WTC11 (cell line): ENCODE measurements at regions not wholly inside any gene's neighbourhood (a gene's known extent, or its start where the extent isn't known, plus 50 kb on each side); places are given as distances from the start of the nearest gene placed in this dataset.

Experiments
- ATAC-seq: fragments of 200-7000 bp; cut with Tn5 transposase; 2 replicates; pipeline ENCODE4 v1.10.0; 2021; ENCODE audit warnings: mild to moderate bottlenecking, moderate library complexity
- CTCF ChIA-PET: fragments of 300-600 bp; sonication (Branson Sonifier 250); formaldehyde crosslinking; loops from one replicate; lab custom pipeline; 2021; ENCODE audit warnings: antibody characterized with exemption; lab: Charles Lee
- POLR2A ChIA-PET: fragments of 350-600 bp; sonication (Branson Sonifier 250); formaldehyde crosslinking; loops from one replicate; lab custom pipeline; 2021; ENCODE audit warnings: antibody characterized with exemption; lab: Charles Lee
- DNase-seq: peaks from one replicate; pipeline ENCODE4 v3.0.0; 2021; ENCODE audit warnings: low spot score
- H3K27ac Mint-ChIP-seq: 2 replicates; pipeline ENCODE4 v1.8.0; 2021; ENCODE audit warnings: mixed read lengths
- H3K27me3 Mint-ChIP-seq: 2 replicates; pipeline ENCODE4 v1.8.0; 2021; ENCODE audit warnings: low read depth, mild to moderate bottlenecking, moderate library complexity, mixed read lengths
- H3K36me3 Mint-ChIP-seq: 2 replicates; pipeline ENCODE4 v1.8.0; 2021; ENCODE audit warnings: mixed read lengths
- H3K4me1 Mint-ChIP-seq: 2 replicates; pipeline ENCODE4 v1.8.0; 2022; ENCODE audit warnings: mixed read lengths
- H3K4me3 Mint-ChIP-seq: 2 replicates; pipeline ENCODE4 v1.8.0; 2021; ENCODE audit warnings: mild to moderate bottlenecking, moderate library complexity, mixed read lengths
- H3K9me3 Mint-ChIP-seq: 2 replicates; pipeline ENCODE4 v1.8.0; 2021; ENCODE audit warnings: mixed read lengths
- ESRRA ChIP-seq: sonication (generic); formaldehyde crosslinking; IDR thresholded peaks from 2 replicates; pipeline ENCODE4 v1.8.1; 2022; ENCODE audit warnings: mild to moderate bottlenecking, missing genetic modification reagents, borderline replicate concordance
- KAT7 ChIP-seq: sonication (generic); formaldehyde crosslinking; IDR thresholded peaks from 2 replicates; pipeline ENCODE4 v1.8.1; 2023; ENCODE audit warnings: missing genetic modification reagents, mild to moderate bottlenecking, borderline replicate concordance
- MYBL2 ChIP-seq: sonication (generic); formaldehyde crosslinking; IDR thresholded peaks from 2 replicates; pipeline ENCODE4 v1.8.1; 2023; ENCODE audit warnings: mild to moderate bottlenecking, moderate library complexity, missing genetic modification reagents
- NR1H2 ChIP-seq: sonication (generic); formaldehyde crosslinking; IDR thresholded peaks from 2 replicates; pipeline ENCODE4 v1.9.0; 2021; ENCODE audit warnings: mild to moderate bottlenecking, moderate library complexity, missing genetic modification reagents
- NR2C2 ChIP-seq: sonication (generic); formaldehyde crosslinking; IDR thresholded peaks from 2 replicates; pipeline ENCODE4 v1.8.0; 2022; ENCODE audit warnings: mild to moderate bottlenecking, missing genetic modification reagents
- NR3C1 ChIP-seq: sonication (generic); formaldehyde crosslinking; conservative IDR thresholded peaks from 2 replicates; pipeline ENCODE4 v1.8.1; 2023; ENCODE audit warnings: low read depth, mild to moderate bottlenecking, missing genetic modification reagents
- OVOL2 ChIP-seq: fragments of 250-450 bp; sonication (Bioruptor Pico); IDR thresholded peaks from 2 replicates; pipeline ENCODE4 v1.9.0; 2021; ENCODE audit warnings: mild to moderate bottlenecking, borderline replicate concordance
- RELA ChIP-seq: sonication (generic); formaldehyde crosslinking; IDR thresholded peaks from 2 replicates; pipeline ENCODE4 v1.8.1; 2022; ENCODE audit warnings: missing genetic modification reagents, mild to moderate bottlenecking, borderline replicate concordance
- RORB ChIP-seq: fragments of 250-450 bp; sonication (Bioruptor Pico); IDR thresholded peaks from 2 replicates; pipeline ENCODE4 v1.9.0; 2021; ENCODE audit warnings: mild to moderate bottlenecking
- ZNF423 ChIP-seq: fragments of 250-450 bp; sonication (Bioruptor Pico); IDR thresholded peaks from 2 replicates; pipeline ENCODE4 v2.1.2; 2022; ENCODE audit warnings: mild to moderate bottlenecking, moderate library complexity
- ZNF671 ChIP-seq: fragments of 250-450 bp; sonication (Bioruptor Pico); IDR thresholded peaks from 2 replicates; pipeline ENCODE4 v1.8.0; 2021; ENCODE audit warnings: mild to moderate bottlenecking
- TF ChIP-seq, protein P1 (sequence below): sonication (generic); formaldehyde crosslinking; conservative IDR thresholded peaks from 2 replicates; pipeline ENCODE4 v1.8.1; 2023; ENCODE audit warnings: mild to moderate bottlenecking, low read depth, missing genetic modification reagents, moderate library complexity
- TF ChIP-seq, protein P2 (sequence below): sonication (generic); formaldehyde crosslinking; IDR thresholded peaks from 2 replicates; pipeline ENCODE4 v1.8.1; 2022; ENCODE audit warnings: low read depth, mild to moderate bottlenecking, moderate library complexity, missing genetic modification reagents, borderline replicate concordance
- TF ChIP-seq, protein P3 (sequence below): sonication (generic); formaldehyde crosslinking; IDR thresholded peaks from 2 replicates; pipeline ENCODE4 v1.8.1; 2022; ENCODE audit warnings: mild to moderate bottlenecking, moderate library complexity, missing genetic modification reagents
- TF ChIP-seq, protein P4 (sequence below): fragments of 200-600 bp; IDR thresholded peaks from 2 replicates; pipeline ENCODE4 v1.8.0; 2022; ENCODE audit warnings: antibody characterized with exemption
- TF ChIP-seq, protein P5 (sequence below): sonication (generic); formaldehyde crosslinking; IDR thresholded peaks from 2 replicates; pipeline ENCODE4 v1.8.0; 2022; ENCODE audit warnings: mild to moderate bottlenecking, missing genetic modification reagents
- TF ChIP-seq, protein P6 (sequence below): sonication (generic); formaldehyde crosslinking; IDR thresholded peaks from 2 replicates; pipeline ENCODE4 v1.8.0; 2022; ENCODE audit warnings: mild to moderate bottlenecking, missing genetic modification reagents
- TF ChIP-seq, protein P7 (sequence below): sonication (generic); formaldehyde crosslinking; IDR thresholded peaks from 2 replicates; pipeline ENCODE4 v1.8.0; 2023; ENCODE audit warnings: missing genetic modification reagents
- TF ChIP-seq, protein P8 (sequence below): sonication (generic); formaldehyde crosslinking; IDR thresholded peaks from 2 replicates; pipeline ENCODE4 v1.8.0; 2022; ENCODE audit warnings: mild to moderate bottlenecking, missing genetic modification reagents

DNA sequence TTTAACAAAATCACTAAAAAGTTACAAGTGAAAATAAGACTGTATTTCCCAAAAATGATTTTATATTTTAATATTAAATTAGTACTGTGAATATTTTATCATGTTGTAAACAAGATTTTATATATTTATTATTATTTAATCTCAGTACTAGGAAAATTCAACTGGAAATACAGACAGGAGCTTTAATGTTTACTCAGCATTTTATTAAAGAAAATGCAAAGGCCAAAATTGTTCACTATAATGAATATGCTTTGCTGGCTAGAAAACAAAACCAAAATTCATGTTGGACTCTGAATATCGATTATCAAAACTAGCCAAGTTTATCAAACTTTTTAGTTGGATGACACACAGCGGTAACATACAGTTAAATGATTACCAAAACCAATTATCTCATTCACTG lies 782.3 kb downstream of the AMY1C start (continued):
- TF ChIP-seq, protein P1, sequence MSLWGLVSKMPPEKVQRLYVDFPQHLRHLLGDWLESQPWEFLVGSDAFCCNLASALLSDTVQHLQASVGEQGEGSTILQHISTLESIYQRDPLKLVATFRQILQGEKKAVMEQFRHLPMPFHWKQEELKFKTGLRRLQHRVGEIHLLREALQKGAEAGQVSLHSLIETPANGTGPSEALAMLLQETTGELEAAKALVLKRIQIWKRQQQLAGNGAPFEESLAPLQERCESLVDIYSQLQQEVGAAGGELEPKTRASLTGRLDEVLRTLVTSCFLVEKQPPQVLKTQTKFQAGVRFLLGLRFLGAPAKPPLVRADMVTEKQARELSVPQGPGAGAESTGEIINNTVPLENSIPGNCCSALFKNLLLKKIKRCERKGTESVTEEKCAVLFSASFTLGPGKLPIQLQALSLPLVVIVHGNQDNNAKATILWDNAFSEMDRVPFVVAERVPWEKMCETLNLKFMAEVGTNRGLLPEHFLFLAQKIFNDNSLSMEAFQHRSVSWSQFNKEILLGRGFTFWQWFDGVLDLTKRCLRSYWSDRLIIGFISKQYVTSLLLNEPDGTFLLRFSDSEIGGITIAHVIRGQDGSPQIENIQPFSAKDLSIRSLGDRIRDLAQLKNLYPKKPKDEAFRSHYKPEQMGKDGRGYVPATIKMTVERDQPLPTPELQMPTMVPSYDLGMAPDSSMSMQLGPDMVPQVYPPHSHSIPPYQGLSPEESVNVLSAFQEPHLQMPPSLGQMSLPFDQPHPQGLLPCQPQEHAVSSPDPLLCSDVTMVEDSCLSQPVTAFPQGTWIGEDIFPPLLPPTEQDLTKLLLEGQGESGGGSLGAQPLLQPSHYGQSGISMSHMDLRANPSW (CRISPR knock-in tag) = no peak
- TF ChIP-seq, protein P2, sequence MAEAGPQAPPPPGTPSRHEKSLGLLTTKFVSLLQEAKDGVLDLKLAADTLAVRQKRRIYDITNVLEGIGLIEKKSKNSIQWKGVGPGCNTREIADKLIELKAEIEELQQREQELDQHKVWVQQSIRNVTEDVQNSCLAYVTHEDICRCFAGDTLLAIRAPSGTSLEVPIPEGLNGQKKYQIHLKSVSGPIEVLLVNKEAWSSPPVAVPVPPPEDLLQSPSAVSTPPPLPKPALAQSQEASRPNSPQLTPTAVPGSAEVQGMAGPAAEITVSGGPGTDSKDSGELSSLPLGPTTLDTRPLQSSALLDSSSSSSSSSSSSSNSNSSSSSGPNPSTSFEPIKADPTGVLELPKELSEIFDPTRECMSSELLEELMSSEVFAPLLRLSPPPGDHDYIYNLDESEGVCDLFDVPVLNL (CRISPR knock-in tag) = no peak

DNA sequence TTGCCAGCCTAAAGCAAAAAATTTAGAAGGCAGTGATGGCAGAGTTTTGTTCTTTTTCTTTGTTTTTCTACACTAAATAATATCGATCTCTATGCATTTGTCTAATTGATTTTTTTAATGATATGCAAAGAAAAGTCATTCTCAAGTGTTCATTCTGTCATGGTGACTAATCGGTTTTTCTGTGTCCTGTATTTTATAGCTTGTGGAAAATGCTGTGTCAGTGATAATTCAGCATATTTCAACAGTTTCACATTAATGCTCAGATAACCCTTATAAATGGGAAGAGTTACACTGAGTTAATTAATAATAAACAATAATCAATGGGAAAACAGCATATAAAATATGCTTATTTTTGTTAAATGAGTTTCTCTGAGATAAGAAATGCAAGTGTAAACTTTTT lies 824.9 kb downstream of the AMY1C start:
- H3K4me3 Mint-ChIP-seq = no peak overlapping the region
- no peaks in the 10 kb centered on the region; the same call in 1 of the 2 replicates for H3K36me3 Mint-ChIP-seq
- no peak overlapping the region for H3K27ac Mint-ChIP-seq
- H3K9me3 Mint-ChIP-seq = peaks cover 18% of the 10 kb centered on the region
- no peaks in the 10 kb centered on the region for H3K4me1 Mint-ChIP-seq
- CTCF ChIA-PET = no interaction called here
- TF ChIP-seq, protein P3, sequence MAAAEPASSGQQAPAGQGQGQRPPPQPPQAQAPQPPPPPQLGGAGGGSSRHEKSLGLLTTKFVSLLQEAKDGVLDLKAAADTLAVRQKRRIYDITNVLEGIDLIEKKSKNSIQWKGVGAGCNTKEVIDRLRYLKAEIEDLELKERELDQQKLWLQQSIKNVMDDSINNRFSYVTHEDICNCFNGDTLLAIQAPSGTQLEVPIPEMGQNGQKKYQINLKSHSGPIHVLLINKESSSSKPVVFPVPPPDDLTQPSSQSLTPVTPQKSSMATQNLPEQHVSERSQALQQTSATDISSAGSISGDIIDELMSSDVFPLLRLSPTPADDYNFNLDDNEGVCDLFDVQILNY (CRISPR knock-in tag) = no peak
- TF ChIP-seq ESRRA = no peak
- TF ChIP-seq NR1H2 (CRISPR knock-in tag) = no peak
- TF ChIP-seq, protein P4, sequence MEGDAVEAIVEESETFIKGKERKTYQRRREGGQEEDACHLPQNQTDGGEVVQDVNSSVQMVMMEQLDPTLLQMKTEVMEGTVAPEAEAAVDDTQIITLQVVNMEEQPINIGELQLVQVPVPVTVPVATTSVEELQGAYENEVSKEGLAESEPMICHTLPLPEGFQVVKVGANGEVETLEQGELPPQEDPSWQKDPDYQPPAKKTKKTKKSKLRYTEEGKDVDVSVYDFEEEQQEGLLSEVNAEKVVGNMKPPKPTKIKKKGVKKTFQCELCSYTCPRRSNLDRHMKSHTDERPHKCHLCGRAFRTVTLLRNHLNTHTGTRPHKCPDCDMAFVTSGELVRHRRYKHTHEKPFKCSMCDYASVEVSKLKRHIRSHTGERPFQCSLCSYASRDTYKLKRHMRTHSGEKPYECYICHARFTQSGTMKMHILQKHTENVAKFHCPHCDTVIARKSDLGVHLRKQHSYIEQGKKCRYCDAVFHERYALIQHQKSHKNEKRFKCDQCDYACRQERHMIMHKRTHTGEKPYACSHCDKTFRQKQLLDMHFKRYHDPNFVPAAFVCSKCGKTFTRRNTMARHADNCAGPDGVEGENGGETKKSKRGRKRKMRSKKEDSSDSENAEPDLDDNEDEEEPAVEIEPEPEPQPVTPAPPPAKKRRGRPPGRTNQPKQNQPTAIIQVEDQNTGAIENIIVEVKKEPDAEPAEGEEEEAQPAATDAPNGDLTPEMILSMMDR = no peak
- no peak for TF ChIP-seq RORB (CRISPR knock-in tag)
- H3K27me3 Mint-ChIP-seq = no peaks in the 10 kb centered on the region
- ATAC-seq = no peak
- DNase-seq = no peak
- POLR2A ChIA-PET = no interaction called here

DNA sequence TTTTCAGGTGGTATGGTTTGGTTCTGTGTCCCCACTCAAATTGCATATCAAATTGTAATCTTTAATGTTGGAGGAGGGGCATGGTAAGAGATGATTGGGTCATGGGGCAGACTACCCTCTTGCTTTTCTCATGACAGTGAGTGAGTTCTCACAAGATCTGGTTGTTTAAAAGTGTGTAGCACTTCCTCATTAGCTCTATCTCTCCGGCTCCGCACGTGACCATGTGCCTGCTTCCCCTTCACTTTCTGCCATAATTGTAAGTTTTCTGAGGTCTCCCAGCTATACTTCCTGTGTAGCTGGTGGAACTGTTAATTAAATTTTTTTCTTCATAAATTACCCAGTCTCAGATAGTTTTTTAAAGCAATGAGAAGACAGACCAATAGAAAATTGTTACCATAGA lies 843.2 kb downstream of the AMY1C start:
- TF ChIP-seq, protein P5, sequence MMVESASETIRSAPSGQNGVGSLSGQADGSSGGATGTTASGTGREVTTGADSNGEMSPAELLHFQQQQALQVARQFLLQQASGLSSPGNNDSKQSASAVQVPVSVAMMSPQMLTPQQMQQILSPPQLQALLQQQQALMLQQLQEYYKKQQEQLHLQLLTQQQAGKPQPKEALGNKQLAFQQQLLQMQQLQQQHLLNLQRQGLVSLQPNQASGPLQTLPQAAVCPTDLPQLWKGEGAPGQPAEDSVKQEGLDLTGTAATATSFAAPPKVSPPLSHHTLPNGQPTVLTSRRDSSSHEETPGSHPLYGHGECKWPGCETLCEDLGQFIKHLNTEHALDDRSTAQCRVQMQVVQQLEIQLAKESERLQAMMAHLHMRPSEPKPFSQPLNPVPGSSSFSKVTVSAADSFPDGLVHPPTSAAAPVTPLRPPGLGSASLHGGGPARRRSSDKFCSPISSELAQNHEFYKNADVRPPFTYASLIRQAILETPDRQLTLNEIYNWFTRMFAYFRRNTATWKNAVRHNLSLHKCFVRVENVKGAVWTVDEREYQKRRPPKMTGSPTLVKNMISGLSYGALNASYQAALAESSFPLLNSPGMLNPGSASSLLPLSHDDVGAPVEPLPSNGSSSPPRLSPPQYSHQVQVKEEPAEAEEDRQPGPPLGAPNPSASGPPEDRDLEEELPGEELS = no peak
- TF ChIP-seq KAT7 (CRISPR knock-in tag) = no peak
- Mint-ChIP-seq H3K27ac (no peak overlapping the region), H3K27me3 (no peaks in the 10 kb centered on the region), H3K9me3 (peaks cover 21% of the 10 kb centered on the region), H3K36me3 (peaks cover 3% of the 10 kb centered on the region; the same call in 1 of the 2 replicates), H3K4me1 (peaks cover 18% of the 10 kb centered on the region), H3K4me3 (no peak overlapping the region)
- CTCF ChIA-PET = interaction anchor here (0.5 kb wide), 1 partner anchor 421 kb away, joined by 4 read pairs; no protein-coding TSS in a partner anchor
- no peak for ATAC-seq
- no peak for DNase-seq
- POLR2A ChIA-PET = no interaction called here

DNA sequence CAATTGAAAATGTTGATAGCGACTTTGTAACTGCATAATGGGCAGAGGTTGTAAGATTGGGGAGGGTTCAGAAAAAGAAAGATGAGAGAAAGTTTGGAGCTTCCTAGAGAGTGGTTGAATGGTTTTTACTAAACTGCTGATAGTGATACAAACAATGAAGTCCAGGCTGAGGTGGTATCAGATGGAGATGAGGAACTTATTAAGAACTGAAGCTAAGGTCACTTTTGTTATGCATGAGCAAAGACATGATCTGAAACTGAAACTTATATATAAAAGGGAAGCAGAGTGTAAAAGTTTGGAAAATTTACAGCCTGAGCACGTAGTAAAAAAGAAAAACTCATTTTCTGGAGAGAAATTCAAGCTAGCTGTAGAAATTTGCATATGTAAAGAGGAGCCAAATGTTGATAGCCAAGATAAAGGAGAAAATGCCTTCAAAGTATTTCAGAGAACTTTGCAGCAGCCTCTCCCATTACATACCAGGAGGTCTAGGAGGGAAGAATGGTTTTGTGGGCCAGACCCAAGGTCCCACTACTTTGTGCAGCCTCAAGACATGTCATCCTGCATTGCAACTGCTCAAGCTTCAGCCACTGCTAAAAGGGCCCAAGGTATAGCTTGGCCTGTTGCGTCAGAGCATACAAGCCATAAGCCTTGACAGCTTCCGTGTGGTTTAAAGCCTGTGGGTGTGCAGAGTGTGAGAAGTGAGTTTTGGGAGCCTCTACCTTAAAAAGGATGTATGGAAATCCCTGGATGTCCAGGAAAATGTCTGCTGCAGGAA lies 843.9 kb downstream of the AMY1C start:
- POLR2A ChIA-PET = no interaction called here
- H3K27ac Mint-ChIP-seq = no peak overlapping the region
- peaks cover 18% of the 10 kb centered on the region for H3K4me1 Mint-ChIP-seq
- H3K4me3 Mint-ChIP-seq = no peak overlapping the region
- H3K27me3 Mint-ChIP-seq = no peaks in the 10 kb centered on the region
- ATAC-seq = peak; percentile 41
- H3K9me3 Mint-ChIP-seq = peaks cover 21% of the 10 kb centered on the region
- CTCF ChIA-PET = no interaction called here
- DNase-seq = no peak
- H3K36me3 Mint-ChIP-seq = peaks cover 3% of the 10 kb centered on the region; the same call in 1 of the 2 replicates
- no peak for TF ChIP-seq OVOL2
- TF ChIP-seq ZNF423 (CRISPR knock-in tag) = no peak
- no peak for TF ChIP-seq MYBL2 (CRISPR knock-in tag)
- TF ChIP-seq, protein P6, sequence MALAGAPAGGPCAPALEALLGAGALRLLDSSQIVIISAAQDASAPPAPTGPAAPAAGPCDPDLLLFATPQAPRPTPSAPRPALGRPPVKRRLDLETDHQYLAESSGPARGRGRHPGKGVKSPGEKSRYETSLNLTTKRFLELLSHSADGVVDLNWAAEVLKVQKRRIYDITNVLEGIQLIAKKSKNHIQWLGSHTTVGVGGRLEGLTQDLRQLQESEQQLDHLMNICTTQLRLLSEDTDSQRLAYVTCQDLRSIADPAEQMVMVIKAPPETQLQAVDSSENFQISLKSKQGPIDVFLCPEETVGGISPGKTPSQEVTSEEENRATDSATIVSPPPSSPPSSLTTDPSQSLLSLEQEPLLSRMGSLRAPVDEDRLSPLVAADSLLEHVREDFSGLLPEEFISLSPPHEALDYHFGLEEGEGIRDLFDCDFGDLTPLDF = no peak
- TF ChIP-seq, protein P7, sequence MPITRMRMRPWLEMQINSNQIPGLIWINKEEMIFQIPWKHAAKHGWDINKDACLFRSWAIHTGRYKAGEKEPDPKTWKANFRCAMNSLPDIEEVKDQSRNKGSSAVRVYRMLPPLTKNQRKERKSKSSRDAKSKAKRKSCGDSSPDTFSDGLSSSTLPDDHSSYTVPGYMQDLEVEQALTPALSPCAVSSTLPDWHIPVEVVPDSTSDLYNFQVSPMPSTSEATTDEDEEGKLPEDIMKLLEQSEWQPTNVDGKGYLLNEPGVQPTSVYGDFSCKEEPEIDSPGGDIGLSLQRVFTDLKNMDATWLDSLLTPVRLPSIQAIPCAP (CRISPR knock-in tag) = no peak
- TF ChIP-seq, protein P8, sequence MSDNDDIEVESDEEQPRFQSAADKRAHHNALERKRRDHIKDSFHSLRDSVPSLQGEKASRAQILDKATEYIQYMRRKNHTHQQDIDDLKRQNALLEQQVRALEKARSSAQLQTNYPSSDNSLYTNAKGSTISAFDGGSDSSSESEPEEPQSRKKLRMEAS (CRISPR knock-in tag) = no peak
- TF ChIP-seq NR2C2 (CRISPR knock-in tag) = no peak
- TF ChIP-seq KAT7 (CRISPR knock-in tag) = no peak
- no peak for TF ChIP-seq ZNF671
- TF ChIP-seq RELA = no peak
- TF ChIP-seq NR3C1 (CRISPR knock-in tag) = no peak
